ENCODE measurements at regions not wholly inside any gene's neighbourhood (a gene's known extent, or its start where the extent isn't known, plus 50 kb on each side); places are given as distances from the start of the nearest gene placed in this dataset.

DNA sequence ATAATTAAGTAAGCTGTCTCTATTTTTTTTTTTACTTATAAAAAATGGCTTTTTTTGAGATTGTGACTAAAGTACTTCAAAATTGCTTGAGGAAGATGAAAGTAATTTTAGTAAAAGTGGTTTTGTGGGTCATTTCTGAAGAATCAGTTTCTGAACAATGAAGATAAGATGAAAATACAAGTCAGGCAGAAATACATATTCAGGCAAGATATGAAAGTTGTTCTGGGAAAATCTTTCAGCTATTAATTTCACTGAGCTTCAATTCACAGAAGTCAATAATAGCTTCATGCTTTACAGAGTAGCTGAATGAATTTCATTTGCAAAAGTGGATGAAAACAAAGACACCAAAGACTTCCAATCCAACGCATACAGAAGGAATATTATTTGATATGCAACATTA is 305.2 kb upstream of the ARSJ start:
- TF ChIP-seq, protein P1, sequence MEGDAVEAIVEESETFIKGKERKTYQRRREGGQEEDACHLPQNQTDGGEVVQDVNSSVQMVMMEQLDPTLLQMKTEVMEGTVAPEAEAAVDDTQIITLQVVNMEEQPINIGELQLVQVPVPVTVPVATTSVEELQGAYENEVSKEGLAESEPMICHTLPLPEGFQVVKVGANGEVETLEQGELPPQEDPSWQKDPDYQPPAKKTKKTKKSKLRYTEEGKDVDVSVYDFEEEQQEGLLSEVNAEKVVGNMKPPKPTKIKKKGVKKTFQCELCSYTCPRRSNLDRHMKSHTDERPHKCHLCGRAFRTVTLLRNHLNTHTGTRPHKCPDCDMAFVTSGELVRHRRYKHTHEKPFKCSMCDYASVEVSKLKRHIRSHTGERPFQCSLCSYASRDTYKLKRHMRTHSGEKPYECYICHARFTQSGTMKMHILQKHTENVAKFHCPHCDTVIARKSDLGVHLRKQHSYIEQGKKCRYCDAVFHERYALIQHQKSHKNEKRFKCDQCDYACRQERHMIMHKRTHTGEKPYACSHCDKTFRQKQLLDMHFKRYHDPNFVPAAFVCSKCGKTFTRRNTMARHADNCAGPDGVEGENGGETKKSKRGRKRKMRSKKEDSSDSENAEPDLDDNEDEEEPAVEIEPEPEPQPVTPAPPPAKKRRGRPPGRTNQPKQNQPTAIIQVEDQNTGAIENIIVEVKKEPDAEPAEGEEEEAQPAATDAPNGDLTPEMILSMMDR (IDR thresholded peaks at IDR 0.05) = no peak
- no peak for TF ChIP-seq EZH2 (IDR thresholded peaks at IDR 0.05; ENCODE audit: borderline replicate concordance, insufficient read depth, low read depth, low read length, poor library complexity, severe bottlenecking)
